Stimulated activated naive B cell treated with anti-CD40 and anti-IgM and Interleukin-4, amounts not matched to agents 10 μg/mL and 1 μg/mL and 100 μg/mL, for 72 hours (primary cell): ENCODE measurements at regions not wholly inside any gene's neighbourhood (a gene's known extent, or its start where the extent isn't known, plus 50 kb on each side); places are given as distances from the start of the nearest gene placed in this dataset.
"Not testable (repeated sequence)": the region's sequence is repeated elsewhere in the genome, so short reads cannot be mapped to it uniquely, and the experiment has no call there.

Source experiments
- ATAC-seq, 2 donors: fragments of 150-1000 bp; cut with Tn5 transposase; replicated peaks; 2 replicates each; pipeline ENCODE4 v1.10.0; 2021; ENCODE audit warnings: moderate library complexity in 1 of 2
- DNase-seq: peaks from one replicate; pipeline ENCODE4 v3.0.0; 2021
- H3K27ac Mint-ChIP-seq: one replicate; pipeline ENCODE4 v1.8.0; 2022; ENCODE audit warnings: mild to moderate bottlenecking, mixed read lengths
- H3K27me3 Mint-ChIP-seq, 2 donors: one replicate each; pipeline ENCODE4 v1.8.0; 2022; ENCODE audit warnings: mixed read lengths in 2 of 2
- H3K36me3 Mint-ChIP-seq, 2 donors: one replicate each; pipeline ENCODE4 v1.8.0; 2022; ENCODE audit warnings: mixed read lengths in 2 of 2, mild to moderate bottlenecking in 1 of 2
- H3K4me1 Mint-ChIP-seq, 2 donors: one replicate each; pipeline ENCODE4 v1.8.0; 2022; ENCODE audit warnings: mixed read lengths in 2 of 2, mild to moderate bottlenecking in 1 of 2
- H3K4me3 Mint-ChIP-seq, 2 donors: one replicate each; pipeline ENCODE4 v1.8.0; 2022; ENCODE audit warnings: mild to moderate bottlenecking in 2 of 2, mixed read lengths in 2 of 2, moderate library complexity in 1 of 2
- H3K9me3 Mint-ChIP-seq, 2 donors: one replicate each; pipeline ENCODE4 v1.8.0; 2022; ENCODE audit warnings: mixed read lengths in 2 of 2, mild to moderate bottlenecking in 1 of 2

DNA sequence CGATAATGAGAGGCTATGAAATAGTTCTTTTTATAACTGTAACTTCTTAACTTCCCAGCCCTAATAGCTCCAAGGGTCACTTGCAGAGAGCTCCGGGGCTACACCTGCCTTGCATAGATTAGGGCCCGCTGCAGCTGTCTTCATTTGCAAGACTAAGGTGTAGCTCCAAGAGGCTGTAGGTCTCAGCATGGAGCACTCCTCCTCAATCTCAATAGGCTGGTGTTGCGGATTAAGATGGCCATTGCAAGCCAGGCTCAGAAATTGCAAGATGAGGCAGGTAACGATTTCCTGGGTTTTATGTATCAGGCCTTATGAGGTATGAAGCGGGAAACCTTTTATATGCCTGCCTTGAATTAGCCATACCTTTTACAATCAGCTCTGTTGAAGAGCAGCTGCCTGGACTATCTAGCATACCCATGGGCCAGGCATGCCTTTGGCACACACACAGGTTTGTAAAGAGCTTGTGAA is 185.7 kb downstream of the TM9SF2 start:
- Mint-ChIP-seq H3K4me1 (peaks cover 0 to 13% of the 10 kb centered on the region in 2 donors), H3K36me3 (peaks cover 0 to 4% of the 10 kb centered on the region in 2 donors), H3K9me3 (no peaks in the 10 kb centered on the region), H3K27me3 (no peaks in the 10 kb centered on the region), H3K27ac (no peak overlapping the region), H3K4me3 (no peak overlapping the region)
- ATAC-seq = no peak
- no peak for DNase-seq

DNA sequence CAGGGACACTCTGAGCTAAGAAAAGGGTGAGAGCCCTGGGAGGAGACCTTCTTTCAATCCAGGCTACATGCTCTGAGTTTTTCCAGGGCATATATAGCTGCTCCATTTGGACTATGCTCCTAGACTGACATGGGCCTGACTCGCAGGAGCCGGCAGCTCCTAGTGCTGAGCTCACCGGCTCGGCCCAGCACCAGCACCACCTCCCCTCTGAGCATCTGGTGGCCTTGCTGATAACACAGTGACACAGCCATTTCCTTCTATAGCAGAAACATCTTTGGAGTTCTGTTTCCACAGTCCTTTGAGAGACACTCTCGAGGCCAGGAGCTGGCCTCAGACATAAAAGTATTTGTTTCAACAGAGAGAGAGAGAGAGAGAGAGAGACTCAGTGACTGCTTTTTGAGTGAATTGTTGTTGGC is 184.9 kb downstream of the TM9SF2 start:
- ATAC-seq (no peak), DNase-seq (no peak)
- Mint-ChIP-seq H3K36me3 (peaks cover 0 to 4% of the 10 kb centered on the region in 2 donors), H3K9me3 (no peaks in the 10 kb centered on the region), H3K27me3 (no peaks in the 10 kb centered on the region), H3K4me3 (no peak overlapping the region), H3K4me1 (peaks cover 0 to 13% of the 10 kb centered on the region in 2 donors), H3K27ac (no peak overlapping the region)

DNA sequence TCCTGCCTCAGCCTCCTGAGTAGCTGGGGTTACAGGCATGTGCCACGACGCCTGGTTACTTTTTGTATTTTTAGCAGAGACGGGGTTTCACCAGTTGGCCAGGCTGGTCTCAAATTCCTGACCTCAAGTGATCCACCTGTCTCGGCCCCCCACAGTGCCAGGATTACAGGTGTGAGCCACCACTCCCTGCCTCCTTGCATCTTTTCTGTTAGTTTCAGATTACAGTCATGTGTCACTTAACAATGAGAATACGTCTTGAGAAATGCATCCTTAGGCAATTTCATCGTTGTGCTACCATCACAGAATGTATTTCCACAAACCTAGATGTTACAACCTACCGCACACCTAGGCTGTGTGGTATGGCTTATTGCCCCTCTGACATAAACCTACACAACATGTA is 180.4 kb downstream of the TM9SF2 start:
- DNase-seq (no peak), ATAC-seq (no peak)
- H3K27ac Mint-ChIP-seq = no peak overlapping the region
- H3K27me3 Mint-ChIP-seq = no peaks in the 10 kb centered on the region
- no peaks in the 10 kb centered on the region for H3K9me3 Mint-ChIP-seq
- H3K36me3 Mint-ChIP-seq = no peaks in the 10 kb centered on the region
- H3K4me1 Mint-ChIP-seq = peaks cover 0 to 2% of the 10 kb centered on the region in 2 donors
- H3K4me3 Mint-ChIP-seq = no peak overlapping the region

DNA sequence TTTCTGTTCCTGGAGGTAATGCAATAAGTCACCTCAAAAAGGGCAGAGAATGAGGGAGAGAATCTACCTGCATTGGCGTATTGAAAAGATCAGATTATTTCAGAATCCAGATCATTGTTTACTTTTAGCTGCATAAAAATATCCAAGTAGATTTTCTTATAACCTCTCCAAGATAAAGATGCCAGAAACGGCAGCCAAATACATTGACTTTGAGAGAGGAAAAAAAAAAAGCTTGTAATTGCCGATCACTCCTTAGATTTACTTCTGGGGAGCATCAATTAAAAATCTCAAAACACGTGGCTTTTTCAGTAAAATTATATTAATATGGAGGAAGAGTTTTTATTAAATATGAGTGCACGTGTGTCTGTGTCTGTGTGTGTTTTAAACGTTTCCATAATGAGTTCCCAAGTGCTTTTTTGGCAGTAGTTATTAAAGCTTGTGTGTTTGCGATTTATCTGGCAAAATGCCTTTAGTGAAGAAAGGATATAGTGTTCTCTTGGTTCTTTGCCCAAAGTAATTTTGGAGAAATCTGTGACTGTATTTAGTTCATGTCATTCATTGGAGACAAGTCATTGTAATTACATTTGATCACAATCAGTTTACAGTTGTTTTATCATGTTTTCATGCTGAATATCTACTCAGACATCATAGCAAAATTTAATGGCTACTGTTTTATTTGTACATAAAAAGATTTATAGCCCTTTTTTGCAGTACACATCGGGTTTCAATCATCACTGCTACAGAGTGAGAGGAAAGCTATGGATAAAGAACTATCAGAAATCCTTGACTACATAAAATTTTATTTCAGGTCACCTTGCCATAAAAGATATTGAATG is 176.1 kb downstream of the TM9SF2 start:
- Mint-ChIP-seq H3K9me3 (peaks cover 2 to 6% of the 10 kb centered on the region in 2 donors), H3K27ac (no peak overlapping the region), H3K36me3 (peaks cover 0 to 11% of the 10 kb centered on the region in 2 donors), H3K4me3 (no peak overlapping the region), H3K27me3 (no peaks in the 10 kb centered on the region), H3K4me1 (peaks cover 8 to 11% of the 10 kb centered on the region in 2 donors)
- ATAC-seq (no peak), DNase-seq (no peak)

DNA sequence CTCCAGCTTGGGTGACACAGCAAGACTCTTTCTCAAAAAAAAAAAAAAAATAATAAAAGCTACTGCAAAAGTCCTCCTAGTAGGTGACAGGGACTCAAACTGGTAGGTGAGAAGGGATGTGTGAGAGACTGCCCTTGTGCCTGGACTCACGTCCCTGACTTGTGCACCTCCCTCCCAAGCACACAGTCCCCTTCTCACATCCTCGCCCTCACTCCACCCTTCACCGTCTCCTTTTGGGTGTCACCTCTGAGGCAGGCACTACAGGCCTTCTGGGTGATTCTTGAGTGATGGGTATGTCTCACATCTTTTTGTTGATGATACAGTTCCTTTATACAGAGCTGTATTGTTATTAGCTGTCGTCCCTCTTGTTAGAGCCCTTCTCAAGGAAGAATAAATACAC is 170.5 kb downstream of the TM9SF2 start:
- peaks cover 7 to 11% of the 10 kb centered on the region in 2 donors for H3K4me1 Mint-ChIP-seq
- no peak for ATAC-seq

DNA sequence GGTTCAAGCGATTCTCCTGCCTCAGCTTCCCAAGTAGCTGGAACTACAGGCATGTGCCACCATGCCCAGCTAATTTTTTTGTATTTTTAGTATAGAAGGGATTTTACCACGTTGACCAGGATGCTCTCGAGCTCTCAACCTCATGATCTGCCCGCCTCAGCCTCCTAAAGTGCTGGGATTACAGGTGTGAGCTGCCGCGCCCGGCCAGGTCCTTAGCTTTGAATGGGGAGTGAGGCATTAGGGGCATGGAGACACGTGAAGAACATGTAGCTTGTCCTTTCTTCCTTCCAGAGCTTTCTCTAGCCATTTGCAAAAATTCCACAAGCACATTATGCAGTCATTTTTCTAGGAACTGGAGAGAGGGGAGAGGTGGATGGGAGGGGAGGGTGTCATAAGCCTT is 167.8 kb downstream of the TM9SF2 start:
- H3K36me3 Mint-ChIP-seq, H3K27ac Mint-ChIP-seq, H3K4me3 Mint-ChIP-seq, H3K27me3 Mint-ChIP-seq, DNase-seq, ATAC-seq, H3K9me3 Mint-ChIP-seq: not testable (repeated sequence)
- peaks cover 12 to 18% of the 10 kb centered on the region in 2 donors for H3K4me1 Mint-ChIP-seq

More for the DNA sequence above, 170.5 kb downstream of the TM9SF2 start:
- H3K36me3 Mint-ChIP-seq = peaks cover 0 to 11% of the 10 kb centered on the region in 2 donors
- no peaks in the 10 kb centered on the region for H3K27me3 Mint-ChIP-seq
- peaks cover 2 to 6% of the 10 kb centered on the region in 2 donors for H3K9me3 Mint-ChIP-seq
- no peak for DNase-seq
- no peak overlapping the region for H3K4me3 Mint-ChIP-seq
- no peak overlapping the region for H3K27ac Mint-ChIP-seq

DNA sequence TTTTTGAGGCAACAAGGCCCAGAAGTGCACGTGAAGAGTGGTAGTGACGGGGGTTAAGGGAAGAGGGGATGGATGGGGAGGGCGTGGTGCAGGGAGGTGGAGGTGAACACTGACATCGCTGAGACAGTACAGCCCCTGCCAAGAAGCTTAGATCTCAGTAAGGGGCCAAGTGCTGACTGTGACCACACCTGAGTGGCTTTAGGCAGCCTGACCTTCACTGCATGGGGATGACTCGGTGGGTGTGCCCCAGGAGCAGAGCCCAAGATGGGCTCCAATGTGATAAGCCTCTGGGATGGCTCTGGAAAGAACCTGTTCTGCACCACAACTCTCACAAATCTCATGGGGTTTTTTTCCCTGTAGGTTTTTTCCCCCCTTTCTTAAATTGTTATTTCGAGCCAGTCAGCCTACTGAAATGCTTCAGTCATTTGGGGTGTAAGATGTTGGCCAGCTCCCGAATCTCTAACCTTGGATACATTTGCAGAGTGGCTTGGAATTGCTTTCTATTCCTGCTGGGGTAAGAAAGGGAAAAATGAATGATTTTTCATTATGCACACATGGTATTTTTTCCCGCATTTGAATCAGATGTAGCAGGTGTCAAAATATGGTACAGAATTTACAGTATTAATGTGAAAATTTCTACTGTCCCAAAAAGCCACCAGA is 165.0 kb downstream of the TM9SF2 start:
- H3K4me3 Mint-ChIP-seq = no peak overlapping the region
- H3K27ac Mint-ChIP-seq = no peak overlapping the region
- peaks cover 5 to 7% of the 10 kb centered on the region in 2 donors for H3K4me1 Mint-ChIP-seq
- H3K9me3 Mint-ChIP-seq = no peaks in the 10 kb centered on the region
- peak; percentile 34 to 62 for ATAC-seq
- H3K36me3 Mint-ChIP-seq = no peaks in the 10 kb centered on the region
- H3K27me3 Mint-ChIP-seq = peaks cover 0 to 5% of the 10 kb centered on the region in 2 donors
- DNase-seq = no peak

DNA sequence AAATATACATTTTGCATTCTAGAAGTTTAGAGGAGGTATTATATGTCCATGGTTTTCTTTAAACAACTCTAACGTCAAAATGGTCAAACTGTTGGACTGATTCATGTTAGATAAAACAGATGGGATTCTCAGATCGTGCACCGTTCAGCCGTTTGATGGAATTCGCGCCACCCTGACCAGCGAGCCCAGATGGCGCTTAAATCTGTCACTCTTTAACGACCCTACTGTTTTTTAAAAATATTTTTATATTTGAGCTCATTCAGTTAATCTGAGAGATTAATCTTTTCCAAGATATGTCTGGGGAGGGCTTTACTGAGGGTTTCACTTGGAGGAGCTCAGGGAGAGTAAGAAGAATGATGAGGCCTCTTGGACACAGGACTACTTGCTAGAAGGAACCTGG is 164.4 kb downstream of the TM9SF2 start:
- Mint-ChIP-seq H3K4me1 (peaks cover 5 to 7% of the 10 kb centered on the region in 2 donors), H3K27ac (no peak overlapping the region), H3K27me3 (peaks cover under 1 to 5% of the 10 kb centered on the region in 2 donors), H3K4me3 (no peak overlapping the region), H3K36me3 (no peaks in the 10 kb centered on the region), H3K9me3 (no peaks in the 10 kb centered on the region)
- DNase-seq (no peak), ATAC-seq (no peak)

DNA sequence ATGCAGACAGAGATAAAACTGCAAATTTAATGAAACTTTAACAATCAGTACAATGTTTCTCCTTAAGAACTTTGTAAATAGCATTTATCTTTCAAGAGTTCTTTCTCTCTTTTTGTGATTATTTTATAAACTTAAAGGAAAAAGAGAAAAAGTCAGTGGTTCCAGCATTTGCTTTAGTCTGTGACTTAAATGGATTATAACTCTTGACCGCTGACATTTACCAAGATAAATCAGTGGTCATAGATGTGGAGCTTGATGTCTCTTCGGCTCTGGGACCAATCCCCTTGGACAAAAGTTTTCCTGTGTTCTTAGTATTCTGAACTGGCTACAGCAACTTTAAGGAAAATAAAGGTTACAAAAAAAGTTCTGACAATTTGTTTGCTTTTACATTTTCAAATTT is 162.6 kb downstream of the TM9SF2 start:
- ATAC-seq (no peak), DNase-seq (no peak)
- no peaks in the 10 kb centered on the region for H3K9me3 Mint-ChIP-seq
- H3K27me3 Mint-ChIP-seq = peaks cover 5 to 9% of the 10 kb centered on the region in 2 donors
- no peaks in the 10 kb centered on the region for H3K36me3 Mint-ChIP-seq
- H3K27ac Mint-ChIP-seq = no peak overlapping the region
- no peak overlapping the region for H3K4me3 Mint-ChIP-seq
- peaks cover 5 to 7% of the 10 kb centered on the region in 2 donors for H3K4me1 Mint-ChIP-seq

DNA sequence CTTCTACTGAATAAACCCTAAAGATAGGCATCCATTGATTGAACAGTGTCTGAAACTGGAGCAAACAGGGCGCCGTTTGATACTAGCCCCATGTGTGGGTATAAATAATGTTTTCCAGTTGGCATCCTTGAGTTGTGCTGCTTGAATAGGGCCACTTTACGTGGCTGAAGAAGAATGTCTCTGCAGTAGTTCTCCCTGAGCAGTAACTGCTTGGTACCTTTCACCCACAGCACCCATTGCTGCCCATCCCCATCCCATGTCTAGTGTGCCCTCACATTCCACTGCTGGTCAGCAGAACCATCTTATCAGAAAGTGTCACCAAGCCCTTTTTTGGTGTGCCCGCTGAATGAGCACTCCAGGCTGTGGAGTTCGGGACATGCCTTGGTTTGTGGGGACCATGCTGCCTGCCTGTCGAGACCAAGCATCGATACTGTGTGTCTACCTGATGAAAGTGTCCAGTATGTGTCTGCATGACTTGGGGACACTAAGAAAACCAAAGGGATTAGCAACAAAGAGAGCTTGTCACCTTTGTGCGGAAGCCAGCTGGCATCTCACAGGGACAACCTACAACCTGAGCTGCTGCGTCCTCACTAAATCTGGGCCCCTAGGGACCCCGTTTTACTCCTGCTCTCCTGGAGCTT is 162.0 kb downstream of the TM9SF2 start:
- Mint-ChIP-seq H3K4me1 (peaks cover 5 to 9% of the 10 kb centered on the region in 2 donors), H3K4me3 (no peak overlapping the region), H3K36me3 (no peaks in the 10 kb centered on the region), H3K27ac (no peak overlapping the region), H3K27me3 (peaks cover 5 to 9% of the 10 kb centered on the region in 2 donors), H3K9me3 (no peaks in the 10 kb centered on the region)
- DNase-seq (no peak), ATAC-seq (no peak)

DNA sequence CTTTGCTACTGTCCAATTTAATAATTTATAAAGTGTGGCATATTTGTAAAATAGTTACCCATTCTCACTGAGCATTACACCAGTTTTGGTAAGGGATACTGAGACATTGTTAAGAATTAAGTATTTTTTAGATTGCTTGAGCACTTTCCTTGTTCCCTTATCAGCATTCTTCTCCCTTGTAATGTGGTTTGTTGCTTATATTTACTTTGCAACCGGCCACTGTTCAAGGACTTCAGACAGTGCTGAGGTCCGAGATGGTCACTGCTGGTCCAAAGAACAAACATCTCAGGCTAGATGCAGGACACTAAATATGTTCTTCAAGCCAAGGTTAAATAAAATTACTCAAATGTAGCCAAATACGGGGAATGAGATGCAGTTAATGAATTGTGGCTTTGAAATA is 161.4 kb downstream of the TM9SF2 start:
- ATAC-seq = no peak
- H3K4me1 Mint-ChIP-seq = peaks cover 8 to 16% of the 10 kb centered on the region in 2 donors
- H3K4me3 Mint-ChIP-seq = no peak overlapping the region
- no peak for DNase-seq
- no peaks in the 10 kb centered on the region for H3K9me3 Mint-ChIP-seq
- no peak overlapping the region for H3K27ac Mint-ChIP-seq
- H3K36me3 Mint-ChIP-seq = no peaks in the 10 kb centered on the region
- peaks cover 5 to 13% of the 10 kb centered on the region in 2 donors for H3K27me3 Mint-ChIP-seq

DNA sequence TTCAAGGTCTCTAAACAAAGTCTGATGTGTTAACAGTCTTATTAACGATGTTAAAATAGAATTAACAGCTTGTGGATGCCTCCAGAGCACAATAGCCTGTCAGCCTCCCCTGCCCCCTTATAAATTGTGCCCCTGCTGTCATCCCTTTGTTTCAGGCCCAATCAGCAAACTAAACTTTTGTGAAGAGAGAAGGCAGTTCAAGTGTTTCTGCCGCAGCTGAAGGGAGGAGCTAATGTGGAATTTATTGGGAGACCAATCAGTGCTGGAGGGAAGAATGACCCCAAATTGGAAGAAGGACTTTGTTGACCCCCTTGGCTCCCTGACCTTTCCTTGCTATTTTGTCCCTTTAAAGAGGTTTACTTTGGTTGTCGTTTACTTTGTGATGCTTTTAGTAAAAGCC is 160.5 kb downstream of the TM9SF2 start:
- Mint-ChIP-seq H3K27ac (no peak overlapping the region), H3K4me3 (no peak overlapping the region), H3K27me3 (peaks cover 5 to 14% of the 10 kb centered on the region in 2 donors), H3K4me1 (peaks cover 8 to 20% of the 10 kb centered on the region in 2 donors), H3K9me3 (no peaks in the 10 kb centered on the region), H3K36me3 (no peaks in the 10 kb centered on the region)
- DNase-seq (no peak), ATAC-seq (no peak)

DNA sequence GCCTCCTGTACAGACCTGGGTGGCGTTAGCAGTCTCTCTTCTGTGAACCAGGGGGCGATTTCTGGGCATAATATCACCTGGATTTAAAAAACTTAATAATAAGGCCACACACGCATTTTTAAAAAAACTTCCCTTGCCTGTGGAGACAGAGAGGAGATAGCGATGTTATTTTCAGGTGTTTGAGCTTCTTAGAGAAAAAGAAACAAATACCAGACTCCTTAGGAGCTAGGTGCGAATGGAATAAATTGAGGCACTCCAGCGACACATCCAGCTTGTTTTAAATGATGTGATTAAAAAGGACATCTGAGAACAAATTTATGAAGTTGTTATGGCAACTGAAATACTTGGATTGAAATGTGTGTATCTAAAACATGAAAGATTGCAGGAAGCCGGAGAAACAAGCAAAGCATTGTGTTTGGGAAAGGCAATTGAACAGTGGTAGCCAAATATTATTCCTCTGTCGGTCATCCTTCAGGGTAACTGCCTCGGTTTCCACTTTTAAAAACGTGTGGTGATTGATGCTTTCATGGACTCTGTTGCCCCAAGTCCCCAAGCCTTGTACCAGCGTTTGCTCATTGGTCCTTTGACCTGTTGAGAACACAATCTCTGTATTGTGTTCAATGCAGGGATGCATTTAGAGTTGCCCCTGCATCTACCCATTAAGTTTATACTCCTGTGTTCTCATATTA is 158.7 kb downstream of the TM9SF2 start:
- Mint-ChIP-seq H3K4me3 (no peak overlapping the region), H3K27me3 (peaks cover 5 to 14% of the 10 kb centered on the region in 2 donors), H3K36me3 (no peaks in the 10 kb centered on the region), H3K9me3 (no peaks in the 10 kb centered on the region), H3K27ac (no peak overlapping the region), H3K4me1 (peaks cover 10 to 25% of the 10 kb centered on the region in 2 donors)
- no peak for DNase-seq
- no peak for ATAC-seq

DNA sequence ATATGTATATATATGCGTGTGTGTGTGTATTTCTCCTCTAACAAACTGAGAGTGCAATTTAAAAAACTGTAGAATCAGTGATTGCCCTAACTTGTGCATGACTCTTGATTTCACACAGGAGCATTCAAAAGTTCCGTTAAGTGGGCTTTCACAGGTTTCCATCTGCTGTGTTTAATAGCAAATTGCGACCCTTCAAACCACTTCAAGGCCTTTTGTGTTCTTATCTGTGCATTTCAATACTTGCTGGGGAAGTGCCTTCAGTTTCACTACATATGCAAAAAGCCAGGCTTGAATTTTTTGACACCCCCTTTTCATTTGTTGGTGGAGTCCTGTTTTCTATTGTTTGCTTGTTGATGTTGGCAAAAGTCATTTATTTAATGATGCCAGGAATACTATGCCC is 158.0 kb downstream of the TM9SF2 start:
- DNase-seq (no peak), ATAC-seq (no peak)
- Mint-ChIP-seq H3K27ac (no peak overlapping the region), H3K4me3 (no peak overlapping the region), H3K9me3 (no peaks in the 10 kb centered on the region), H3K27me3 (peaks cover 5 to 14% of the 10 kb centered on the region in 2 donors), H3K4me1 (peaks cover 10 to 25% of the 10 kb centered on the region in 2 donors), H3K36me3 (no peaks in the 10 kb centered on the region)
